CD4-positive, alpha-beta T cell treated with Interleukin-15 for 1 hour (primary cell): ENCODE measurements at regions not wholly inside any gene's neighbourhood (a gene's known extent, or its start where the extent isn't known, plus 50 kb on each side); places are given as distances from the start of the nearest gene placed in this dataset.

ENCODE experiments used
- DNase-seq: peaks from one replicate; pipeline ENCODE4 v3.0.0-alpha.2; 2020

- no peak for DNase-seq
Observed at GRCh38 chr7:18370633-18371032, 124.9 kb upstream of the HDAC9 start.

GRCh38 chr7:18378989-18379605 lies 116.5 kb upstream of the HDAC9 start:
- no peak for DNase-seq

GRCh38 chr7:18384491-18385143 lies 110.9 kb upstream of the HDAC9 start:
- DNase-seq = no peak

- no peak for DNase-seq
Observed at GRCh38 chr7:18386607-18387006, 108.9 kb upstream of the HDAC9 start.

GRCh38 chr7:18387191-18387735 lies 108.3 kb upstream of the HDAC9 start:
- DNase-seq = no peak

GRCh38 chr7:18390535-18390907 lies 105.0 kb upstream of the HDAC9 start:
- no peak for DNase-seq

GRCh38 chr7:18393465-18394118 lies 102.0 kb upstream of the HDAC9 start:
- DNase-seq = no peak

- DNase-seq = no peak
Observed at GRCh38 chr7:18395868-18396267, 99.7 kb upstream of the HDAC9 start.

GRCh38 chr7:18396953-18397352 lies 98.6 kb upstream of the HDAC9 start:
- DNase-seq = no peak

GRCh38 chr7:18399436-18400235 lies 95.9 kb upstream of the HDAC9 start:
- no peak for DNase-seq

GRCh38 chr7:18400275-18400674 lies 95.3 kb upstream of the HDAC9 start:
- no peak for DNase-seq

- DNase-seq = no peak
Observed at GRCh38 chr7:18400726-18401125, 94.8 kb upstream of the HDAC9 start.

GRCh38 chr7:18401757-18402156 lies 93.8 kb upstream of the HDAC9 start:
- DNase-seq = no peak

- DNase-seq = no peak
Observed at GRCh38 chr7:18402488-18403183, 92.9 kb upstream of the HDAC9 start.

- DNase-seq = no peak
Observed at GRCh38 chr7:18405726-18406125, 89.8 kb upstream of the HDAC9 start.

- no peak for DNase-seq
Observed at GRCh38 chr7:18407385-18407784, 88.2 kb upstream of the HDAC9 start.

- no peak for DNase-seq
Observed at GRCh38 chr7:18408461-18408860, 87.1 kb upstream of the HDAC9 start.

- no peak for DNase-seq
Observed at GRCh38 chr7:18408868-18409267, 86.7 kb upstream of the HDAC9 start.

GRCh38 chr7:18413447-18413846 lies 82.1 kb upstream of the HDAC9 start:
- no peak for DNase-seq

GRCh38 chr7:18414885-18415284 lies 80.7 kb upstream of the HDAC9 start:
- no peak for DNase-seq

GRCh38 chr7:18416988-18417387 lies 78.6 kb upstream of the HDAC9 start:
- DNase-seq = no peak

GRCh38 chr7:18419456-18419855 lies 76.1 kb upstream of the HDAC9 start:
- DNase-seq = no peak

GRCh38 chr7:18420108-18420507 lies 75.4 kb upstream of the HDAC9 start:
- no peak for DNase-seq
